Upper lobe of right lung (tissue), 1 donor: ENCODE measurements at regions not wholly inside any gene's neighbourhood (a gene's known extent, or its start where the extent isn't known, plus 50 kb on each side); places are given as distances from the start of the nearest gene placed in this dataset.

ENCODE experiments used
- ATAC-seq: fragments of 200-7000 bp; cut with Tn5 transposase; one replicate; pipeline ENCODE4 v1.9.1; 2020; ENCODE audit warnings: mild to moderate bottlenecking, moderate library complexity
- DNase-seq: peaks from one replicate; pipeline ENCODE4 v3.0.0-alpha.2; 2020
- H3K27ac ChIP-seq: fragments of 200-600 bp; one replicate; pipeline ENCODE4 v1.8.0; 2022
- H3K27me3 ChIP-seq: fragments of 200-600 bp; one replicate; pipeline ENCODE4 v1.8.0; 2022; ENCODE audit warnings: mild to moderate bottlenecking
- H3K36me3 ChIP-seq: fragments of 200-600 bp; one replicate; pipeline ENCODE4 v1.8.0; 2022
- H3K4me1 ChIP-seq: fragments of 200-600 bp; one replicate; pipeline ENCODE4 v1.8.0; 2022
- H3K4me3 ChIP-seq: fragments of 200-600 bp; one replicate; pipeline ENCODE4 v1.8.0; 2022; ENCODE audit warnings: mild to moderate bottlenecking
- H3K9me3 ChIP-seq: fragments of 200-600 bp; one replicate; pipeline ENCODE4 v1.8.0; 2022
- intact Hi-C: fragments of 100-400 bp; cut with DNase I; formaldehyde crosslinking; loops from one replicate; pipeline ENCODE4 v1.11.0; 2022
- TF ChIP-seq, protein P1 (sequence below): fragments of 200-600 bp; IDR thresholded peaks from one replicate; pipeline ENCODE4 v1.8.0; 2022; ENCODE audit warnings: antibody characterized with exemption
- donor health status: DM: no; HTN: yes; CAD: no; lungs with severe emphysema.

DNA sequence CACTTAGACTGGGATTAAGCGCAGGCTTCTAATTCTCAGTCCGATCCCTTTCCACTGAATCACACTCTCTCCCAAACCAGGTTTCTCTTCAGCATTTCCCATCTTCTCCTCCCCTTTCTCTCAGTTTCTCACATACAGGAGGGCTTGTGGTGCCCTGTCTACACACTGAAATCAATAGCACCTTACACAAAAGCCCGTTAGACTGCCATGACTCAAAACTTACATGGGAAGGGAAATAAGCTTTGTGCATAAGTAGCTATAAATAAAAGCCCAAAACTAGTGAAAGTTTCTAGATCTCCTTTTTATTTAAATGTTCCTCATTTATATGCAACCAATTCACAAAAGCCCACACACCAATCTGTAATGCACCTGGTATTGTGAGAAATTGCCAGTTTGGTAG is 318.4 kb downstream of the TXNL1 start:
- no peaks in the 10 kb centered on the region for H3K36me3 ChIP-seq
- TF ChIP-seq, protein P1, sequence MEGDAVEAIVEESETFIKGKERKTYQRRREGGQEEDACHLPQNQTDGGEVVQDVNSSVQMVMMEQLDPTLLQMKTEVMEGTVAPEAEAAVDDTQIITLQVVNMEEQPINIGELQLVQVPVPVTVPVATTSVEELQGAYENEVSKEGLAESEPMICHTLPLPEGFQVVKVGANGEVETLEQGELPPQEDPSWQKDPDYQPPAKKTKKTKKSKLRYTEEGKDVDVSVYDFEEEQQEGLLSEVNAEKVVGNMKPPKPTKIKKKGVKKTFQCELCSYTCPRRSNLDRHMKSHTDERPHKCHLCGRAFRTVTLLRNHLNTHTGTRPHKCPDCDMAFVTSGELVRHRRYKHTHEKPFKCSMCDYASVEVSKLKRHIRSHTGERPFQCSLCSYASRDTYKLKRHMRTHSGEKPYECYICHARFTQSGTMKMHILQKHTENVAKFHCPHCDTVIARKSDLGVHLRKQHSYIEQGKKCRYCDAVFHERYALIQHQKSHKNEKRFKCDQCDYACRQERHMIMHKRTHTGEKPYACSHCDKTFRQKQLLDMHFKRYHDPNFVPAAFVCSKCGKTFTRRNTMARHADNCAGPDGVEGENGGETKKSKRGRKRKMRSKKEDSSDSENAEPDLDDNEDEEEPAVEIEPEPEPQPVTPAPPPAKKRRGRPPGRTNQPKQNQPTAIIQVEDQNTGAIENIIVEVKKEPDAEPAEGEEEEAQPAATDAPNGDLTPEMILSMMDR, result no peak
- ATAC-seq (no peak), DNase-seq (no peak)
- no peaks in the 10 kb centered on the region for H3K9me3 ChIP-seq
- peaks cover 3% of the 10 kb centered on the region for H3K4me1 ChIP-seq
- H3K27ac ChIP-seq, result no peak overlapping the region
- intact Hi-C loops, result no loop called here
- H3K27me3 ChIP-seq, result no peaks in the 10 kb centered on the region
- H3K4me3 ChIP-seq, result no peak overlapping the region

DNA sequence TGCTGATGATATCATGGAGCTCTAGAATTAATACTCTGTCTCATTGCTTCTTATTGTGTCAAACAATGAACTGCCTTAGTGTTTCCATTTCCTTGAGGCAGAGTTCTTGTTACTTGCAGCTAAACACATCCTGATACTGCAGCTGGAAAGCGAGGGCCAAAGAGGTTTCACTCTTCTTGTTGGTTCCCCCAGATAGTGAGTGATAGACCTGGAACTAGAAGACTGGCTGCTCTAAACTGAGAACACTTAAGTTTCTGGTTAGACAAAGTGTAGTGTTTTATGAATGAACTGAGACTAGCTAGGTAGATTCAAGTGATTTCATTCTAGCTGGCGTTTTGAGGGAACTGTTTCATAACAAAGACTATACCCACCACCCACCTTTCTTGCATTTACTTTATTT is 321.7 kb downstream of the TXNL1 start:
- H3K36me3 ChIP-seq, result no peaks in the 10 kb centered on the region
- peaks cover under 1% of the 10 kb centered on the region for H3K4me1 ChIP-seq
- TF ChIP-seq, protein P1, result no peak
- intact Hi-C loops, result no loop called here
- ATAC-seq (no peak), DNase-seq (no peak)
- H3K27ac ChIP-seq, result no peak overlapping the region
- no peak overlapping the region for H3K4me3 ChIP-seq
- H3K9me3 ChIP-seq, result no peaks in the 10 kb centered on the region
- H3K27me3 ChIP-seq, result no peaks in the 10 kb centered on the region

DNA sequence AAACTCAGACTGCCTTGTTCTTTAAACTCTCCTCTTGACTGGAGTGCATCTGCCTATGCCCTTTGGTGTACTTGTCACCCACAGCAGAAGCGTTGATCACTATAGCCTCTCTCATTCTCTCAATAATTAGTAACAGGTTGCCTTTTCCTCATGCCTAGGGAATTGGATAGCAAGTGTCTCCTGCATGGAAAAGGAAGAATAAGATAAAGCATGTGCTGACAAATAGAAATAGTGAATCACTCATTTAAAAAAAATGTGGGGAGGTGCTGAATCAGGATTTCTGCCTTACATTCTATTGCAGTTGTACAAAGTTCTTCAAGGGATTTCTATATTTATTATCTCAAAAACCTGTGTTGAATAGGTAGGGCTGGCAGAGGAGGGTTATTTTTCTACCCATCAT is 323.0 kb downstream of the TXNL1 start:
- ATAC-seq, result no peak
- intact Hi-C loops, result no loop called here
- no peak for DNase-seq
- TF ChIP-seq, protein P1, result no peak
- Histone ChIP-seq H3K4me3 (no peak overlapping the region), H3K27me3 (no peaks in the 10 kb centered on the region), H3K36me3 (no peaks in the 10 kb centered on the region), H3K4me1 (no peaks in the 10 kb centered on the region), H3K9me3 (no peaks in the 10 kb centered on the region), H3K27ac (no peak overlapping the region)

DNA sequence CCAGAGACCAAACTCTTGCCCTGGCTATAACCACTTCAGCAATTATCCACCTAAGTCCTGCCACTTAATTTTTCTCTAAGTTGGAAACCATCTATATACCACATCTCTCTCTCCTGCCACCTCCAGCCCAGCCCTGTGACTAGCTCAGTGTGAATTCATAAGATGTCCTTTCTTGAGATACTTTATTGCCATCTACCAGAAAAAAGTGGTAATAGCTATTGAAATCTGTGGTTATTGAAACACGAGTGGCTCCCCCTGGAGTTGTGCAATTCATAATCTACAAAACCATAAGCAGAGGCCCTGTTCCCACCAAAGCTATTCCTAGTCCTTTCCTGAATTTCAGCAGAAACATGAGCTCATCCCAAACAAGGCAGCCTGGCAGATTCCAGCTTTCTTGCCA is 324.0 kb downstream of the TXNL1 start:
- no peak for DNase-seq

DNA sequence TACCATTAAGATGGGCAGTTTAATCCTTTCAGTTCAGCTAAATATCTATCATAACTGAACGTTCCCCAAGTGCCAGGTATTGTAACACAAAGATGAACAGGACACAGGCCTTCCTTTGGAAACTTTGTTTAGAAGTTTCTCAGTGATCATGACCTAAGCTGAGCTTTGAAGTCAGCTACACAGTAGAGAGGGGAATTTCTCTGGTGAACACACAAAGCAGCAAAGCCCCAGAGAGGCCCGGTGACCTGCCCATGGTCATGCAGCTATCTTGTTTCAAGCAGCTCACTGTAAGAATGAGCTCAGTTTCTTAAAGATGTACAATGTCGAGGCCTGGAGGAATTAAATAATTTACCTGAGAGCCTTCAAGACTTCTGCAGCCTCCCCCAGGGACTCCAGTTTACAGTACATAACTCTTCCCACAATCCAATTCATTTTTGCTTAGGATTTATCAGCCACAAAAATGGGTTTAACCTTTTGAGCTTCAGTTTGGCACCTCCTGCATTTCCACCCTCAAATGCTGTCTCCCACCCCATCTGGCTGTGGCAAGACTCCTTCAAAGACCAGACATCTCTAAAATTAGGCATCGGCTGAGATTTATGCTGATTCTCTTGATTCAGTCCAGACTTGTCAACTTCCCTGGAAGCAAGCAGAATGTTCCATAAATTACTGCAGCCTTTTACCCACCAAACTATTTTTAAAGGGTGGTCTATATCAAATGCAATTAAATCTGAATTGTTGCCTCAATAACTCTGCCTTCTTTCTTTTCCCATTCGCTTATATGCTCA is 325.6 kb downstream of the TXNL1 start:
- Histone ChIP-seq H3K36me3 (no peaks in the 10 kb centered on the region), H3K27me3 (no peaks in the 10 kb centered on the region), H3K9me3 (no peaks in the 10 kb centered on the region), H3K27ac (no peak overlapping the region), H3K4me3 (no peak overlapping the region), H3K4me1 (no peaks in the 10 kb centered on the region)
- TF ChIP-seq, protein P1, result no peak
- no peak for DNase-seq
- intact Hi-C loops, result no loop called here
- no peak for ATAC-seq

More for the DNA sequence above, 324.0 kb downstream of the TXNL1 start:
- no peak overlapping the region for H3K4me3 ChIP-seq
- no peaks in the 10 kb centered on the region for H3K9me3 ChIP-seq
- ATAC-seq, result no peak
- intact Hi-C loops, result no loop called here
- H3K27me3 ChIP-seq, result no peaks in the 10 kb centered on the region
- TF ChIP-seq, protein P1, result no peak
- no peaks in the 10 kb centered on the region for H3K36me3 ChIP-seq
- no peaks in the 10 kb centered on the region for H3K4me1 ChIP-seq
- H3K27ac ChIP-seq, result no peak overlapping the region
